Hepatocyte (in vitro differentiated cells): ENCODE measurements at regions not wholly inside any gene's neighbourhood (a gene's known extent, or its start where the extent isn't known, plus 50 kb on each side); places are given as distances from the start of the nearest gene placed in this dataset.

ENCODE experiments used
- DNase-seq: peaks from one replicate; pipeline ENCODE4 v3.0.0-alpha.2; 2016; ENCODE audit warnings: low spot score
- H2AFZ ChIP-seq: fragments of 200-600 bp; sonication (generic); 2 replicates; pipeline ENCODE4 v1.6.0; 2016; ENCODE audit warnings: antibody characterized with exemption, mild to moderate bottlenecking
- H3K27ac ChIP-seq: fragments of 200-600 bp; sonication (generic); 2 replicates; pipeline ENCODE4 v1.5.1; 2016; ENCODE audit warnings: mild to moderate bottlenecking
- H3K27me3 ChIP-seq: fragments of 200-600 bp; sonication (generic); 2 replicates; pipeline ENCODE4 v1.6.1; 2016
- H3K36me3 ChIP-seq: fragments of 200-600 bp; sonication (generic); replicated peaks from 2 replicates; pipeline ENCODE4 v1.5.1; 2016; ENCODE audit warnings: low read depth; ENCODE audit not compliant: insufficient read depth
- H3K4me1 ChIP-seq: fragments of 200-600 bp; sonication (generic); 2 replicates; pipeline ENCODE4 v1.5.1; 2016; ENCODE audit warnings: mild to moderate bottlenecking, moderate library complexity; ENCODE audit not compliant: insufficient read depth
- H3K4me2 ChIP-seq: fragments of 200-600 bp; sonication (generic); 2 replicates; pipeline ENCODE4 v1.6.0; 2016
- H3K4me3 ChIP-seq: fragments of 200-600 bp; sonication (generic); 2 replicates; pipeline ENCODE4 v1.5.1; 2016; ENCODE audit warnings: mild to moderate bottlenecking
- H3K79me2 ChIP-seq: fragments of 200-600 bp; sonication (generic); 2 replicates; pipeline ENCODE4 v1.6.0; 2017; ENCODE audit warnings: mild to moderate bottlenecking
- H3K9me2 ChIP-seq: fragments of 200-600 bp; sonication (generic); replicated peaks from 2 replicates; pipeline ENCODE4 v1.6.0; 2017; ENCODE audit warnings: mild to moderate bottlenecking; ENCODE audit not compliant: insufficient read depth
- H3K9me3 ChIP-seq: fragments of 200-600 bp; sonication (generic); 2 replicates; pipeline ENCODE4 v1.5.1; 2016; ENCODE audit warnings: low read depth, mild to moderate bottlenecking
- H4K20me1 ChIP-seq: fragments of 200-600 bp; sonication (generic); 2 replicates; pipeline ENCODE4 v1.6.0; 2016; ENCODE audit warnings: mild to moderate bottlenecking; ENCODE audit not compliant: insufficient read depth, poor library complexity, severe bottlenecking
- EZH2 ChIP-seq: fragments of 200-600 bp; sonication (generic); IDR thresholded peaks from 2 replicates; pipeline ENCODE4 v1.6.1; 2016; ENCODE audit warnings: antibody characterized with exemption, mild to moderate bottlenecking, borderline replicate concordance
- EZH2phosphoT487 ChIP-seq: fragments of 200-600 bp; sonication (generic); IDR thresholded peaks from one replicate; pipeline ENCODE4 v1.6.1; 2018; ENCODE audit warnings: antibody characterized with exemption, mild to moderate bottlenecking, low read depth, moderate library complexity; ENCODE audit not compliant: unreplicated experiment, severe bottlenecking
- WGBS: methylation state at CpG from one replicate; pipeline ENCODE4 v1.1.6; 2016; ENCODE audit warnings: low lambda C conversion rate; ENCODE audit errors: missing lambda C conversion rate; 5-methylcytosine and 5-hydroxymethylcytosine counted together
- TF ChIP-seq, protein P1 (sequence below): fragments of 200-600 bp; sonication (generic); IDR thresholded peaks from 2 replicates; pipeline ENCODE4 v1.5.1; 2016; ENCODE audit warnings: antibody characterized with exemption, mild to moderate bottlenecking; ENCODE audit not compliant: poor library complexity

DNA sequence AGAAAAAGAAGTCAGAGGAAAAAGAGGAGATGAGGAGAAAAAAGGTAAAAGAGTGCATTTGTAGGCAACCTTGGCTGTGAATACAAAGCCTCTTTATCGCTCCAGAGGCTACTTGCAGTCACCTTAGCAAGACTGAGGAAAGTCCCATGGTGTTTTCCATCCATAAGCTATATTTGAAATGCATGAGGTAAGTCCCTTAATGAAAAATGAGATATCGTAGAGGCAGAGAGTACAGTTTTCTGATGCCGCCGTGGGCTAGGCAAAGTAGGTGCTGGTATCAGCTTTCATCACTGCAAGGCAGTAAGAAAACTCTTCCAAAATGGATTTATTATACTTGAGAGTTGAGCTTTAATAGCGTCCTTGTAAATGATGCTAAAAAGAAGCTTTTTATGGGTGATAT lies 186.8 kb downstream of the ASCL1 start:
- Histone ChIP-seq H3K4me3 (no peak overlapping the region), H3K4me1 (no peaks in the 10 kb centered on the region), H3K27me3 (no peaks in the 10 kb centered on the region), H3K9me2 (no peaks in the 10 kb centered on the region), H3K79me2 (no peaks in the 10 kb centered on the region), H3K36me3 (no peaks in the 10 kb centered on the region), H2AFZ (no peak overlapping the region), H4K20me1 (no peaks in the 10 kb centered on the region), H3K4me2 (no peak overlapping the region), H3K27ac (no peak overlapping the region), H3K9me3 (no peaks in the 10 kb centered on the region)
- WGBS = 84% methylated on average over 5 of the region's 5 CpGs
- no peak for DNase-seq
- TF ChIP-seq EZH2 = no peak
- TF ChIP-seq, protein P1, sequence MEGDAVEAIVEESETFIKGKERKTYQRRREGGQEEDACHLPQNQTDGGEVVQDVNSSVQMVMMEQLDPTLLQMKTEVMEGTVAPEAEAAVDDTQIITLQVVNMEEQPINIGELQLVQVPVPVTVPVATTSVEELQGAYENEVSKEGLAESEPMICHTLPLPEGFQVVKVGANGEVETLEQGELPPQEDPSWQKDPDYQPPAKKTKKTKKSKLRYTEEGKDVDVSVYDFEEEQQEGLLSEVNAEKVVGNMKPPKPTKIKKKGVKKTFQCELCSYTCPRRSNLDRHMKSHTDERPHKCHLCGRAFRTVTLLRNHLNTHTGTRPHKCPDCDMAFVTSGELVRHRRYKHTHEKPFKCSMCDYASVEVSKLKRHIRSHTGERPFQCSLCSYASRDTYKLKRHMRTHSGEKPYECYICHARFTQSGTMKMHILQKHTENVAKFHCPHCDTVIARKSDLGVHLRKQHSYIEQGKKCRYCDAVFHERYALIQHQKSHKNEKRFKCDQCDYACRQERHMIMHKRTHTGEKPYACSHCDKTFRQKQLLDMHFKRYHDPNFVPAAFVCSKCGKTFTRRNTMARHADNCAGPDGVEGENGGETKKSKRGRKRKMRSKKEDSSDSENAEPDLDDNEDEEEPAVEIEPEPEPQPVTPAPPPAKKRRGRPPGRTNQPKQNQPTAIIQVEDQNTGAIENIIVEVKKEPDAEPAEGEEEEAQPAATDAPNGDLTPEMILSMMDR = no peak
- no peak for TF ChIP-seq EZH2phosphoT487

DNA sequence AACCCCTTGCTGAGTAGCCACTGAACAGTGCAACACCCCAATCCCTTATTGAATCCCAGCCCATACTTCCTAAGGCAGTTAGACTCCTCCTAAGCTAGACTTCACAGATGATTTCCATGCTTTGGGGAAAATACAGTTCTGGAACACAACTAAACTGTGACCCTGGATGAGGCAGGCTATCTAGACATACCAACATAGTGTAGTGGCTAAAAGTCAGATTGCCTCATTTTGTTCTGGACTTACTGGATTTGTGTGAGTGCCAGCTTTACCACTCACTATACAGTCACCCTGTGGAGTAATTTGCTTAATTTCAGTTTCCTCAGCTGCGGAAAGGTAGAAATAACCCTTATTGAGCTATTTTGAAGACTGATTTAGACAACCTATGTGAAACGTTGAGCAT lies 203.1 kb downstream of the ASCL1 start:
- WGBS = 94% methylated on average over 2 of the region's 2 CpGs
- no peaks in the 10 kb centered on the region for H3K9me3 ChIP-seq
- no peak for DNase-seq

DNA sequence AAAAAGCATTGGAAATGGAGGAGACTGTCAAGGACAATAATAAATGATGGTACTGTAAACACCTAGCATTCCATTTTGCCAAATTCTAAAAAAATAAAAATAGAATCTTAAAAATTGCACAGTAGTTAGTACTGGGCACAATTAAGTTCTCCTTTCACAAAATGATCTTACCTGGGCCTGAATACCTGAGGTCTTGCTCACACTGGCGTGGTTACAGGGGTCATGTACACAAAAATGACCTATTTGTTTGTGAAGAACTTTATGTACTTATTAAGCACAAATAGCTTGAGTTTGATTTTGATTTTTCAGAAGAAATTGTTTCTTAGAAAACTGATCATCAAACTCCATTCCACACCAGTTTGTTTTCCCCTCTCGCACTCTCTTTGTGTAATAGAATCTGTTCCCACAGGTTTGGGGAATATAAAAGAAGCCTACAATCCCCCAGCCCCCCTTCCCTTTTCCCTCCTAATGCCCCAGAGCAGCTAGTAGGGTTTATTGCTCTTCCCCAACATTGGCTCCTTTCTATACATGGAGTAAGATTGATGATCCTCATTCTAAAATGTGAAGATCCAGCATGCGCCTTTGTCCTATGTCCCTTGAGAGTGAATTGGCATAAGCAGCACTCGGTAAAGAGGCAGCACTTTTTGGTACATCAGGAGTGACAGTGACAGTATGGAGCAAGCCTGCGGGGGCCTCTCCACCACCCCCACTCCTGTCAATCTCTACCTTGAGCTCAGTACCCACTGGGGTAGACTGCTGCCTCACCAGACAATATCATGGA lies 204.3 kb downstream of the ASCL1 start:
- Histone ChIP-seq H2AFZ (no peak overlapping the region), H3K4me3 (no peak overlapping the region), H3K4me1 (no peaks in the 10 kb centered on the region), H3K27me3 (no peaks in the 10 kb centered on the region), H3K9me3 (no peaks in the 10 kb centered on the region), H3K36me3 (no peaks in the 10 kb centered on the region), H3K27ac (no peak overlapping the region), H4K20me1 (no peaks in the 10 kb centered on the region), H3K4me2 (no peak overlapping the region), H3K9me2 (no peaks in the 10 kb centered on the region), H3K79me2 (no peaks in the 10 kb centered on the region)
- TF ChIP-seq EZH2 = no peak
- TF ChIP-seq, protein P1 = no peak
- no peak for TF ChIP-seq EZH2phosphoT487
- 80% methylated on average over 5 of the region's 5 CpGs for WGBS
- no peak for DNase-seq

More for the DNA sequence above, 203.1 kb downstream of the ASCL1 start:
- Histone ChIP-seq H3K79me2 (no peaks in the 10 kb centered on the region), H3K4me3 (no peak overlapping the region), H3K9me2 (no peaks in the 10 kb centered on the region), H3K36me3 (no peaks in the 10 kb centered on the region), H3K27me3 (no peaks in the 10 kb centered on the region), H3K4me2 (no peak overlapping the region), H2AFZ (no peak overlapping the region), H3K27ac (no peak overlapping the region), H4K20me1 (no peaks in the 10 kb centered on the region), H3K4me1 (no peaks in the 10 kb centered on the region)
- TF ChIP-seq EZH2phosphoT487 = no peak
- TF ChIP-seq, protein P1 = no peak
- no peak for TF ChIP-seq EZH2
